ENCODE measurements at regions not wholly inside any gene's neighbourhood (a gene's known extent, or its start where the extent isn't known, plus 50 kb on each side); places are given as distances from the start of the nearest gene placed in this dataset.

DNA sequence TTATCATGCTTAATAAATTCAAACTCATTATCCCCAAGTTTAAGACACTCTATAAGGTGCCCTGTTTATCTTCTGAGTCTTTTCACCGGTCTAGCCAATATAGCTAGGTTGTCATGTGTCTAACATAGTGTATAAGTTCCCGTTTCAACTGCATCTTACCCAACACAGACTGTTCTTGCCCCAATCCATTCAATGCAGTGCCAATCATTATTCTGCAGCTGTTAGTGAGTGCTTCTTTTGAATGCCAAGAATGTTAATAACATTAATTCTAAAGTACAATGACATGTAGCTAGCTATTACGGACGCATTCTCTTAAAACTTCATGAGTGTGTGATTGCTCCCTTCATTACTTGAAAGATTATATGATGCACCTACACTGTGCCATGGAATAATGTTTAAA, 646.4 kb upstream of the NR2F2 start:
- Mint-ChIP-seq H3K4me3 (no peak overlapping the region), H3K9me3 (no peaks in the 10 kb centered on the region), H3K4me1 (no peaks in the 10 kb centered on the region), H3K27ac (no peak overlapping the region), H3K27me3 (ENCODE audit: insufficient read depth, low read depth, poor library complexity) (no peaks in the 10 kb centered on the region), H3K36me3 (ENCODE audit: low read depth) (no peaks in the 10 kb centered on the region)
- Histone ChIP-seq H3K27me3 (ENCODE audit: insufficient read depth) (no peaks in the 10 kb centered on the region), H3K9me2 (ENCODE audit: insufficient read depth) (no peaks in the 10 kb centered on the region), H2AFZ (no peak overlapping the region), H3K4me2 (no peak overlapping the region), H3K4me3 (no peak overlapping the region), H3K4me1 (ENCODE audit: insufficient read depth) (no peaks in the 10 kb centered on the region), H4K20me1 (replicated peaks; ENCODE audit: insufficient read depth) (no peaks in the 10 kb centered on the region), H3K36me3 (ENCODE audit: insufficient read depth) (no peaks in the 10 kb centered on the region), H3K79me2 (replicated peaks; ENCODE audit: insufficient read depth) (no peaks in the 10 kb centered on the region), H3K27ac (ENCODE audit: low read depth) (no peak overlapping the region), H3F3A (replicated peaks; ENCODE audit: low read depth) (no peaks in the 10 kb centered on the region)
- no peak for ATAC-seq
- no peak for DNase-seq (ENCODE audit: low spot score)
- TF ChIP-seq POLR2AphosphoS5 (IDR thresholded peaks at IDR 0.05; ENCODE audit: low read depth), result no peak
- no peak for TF ChIP-seq NANOG (IDR thresholded peaks at IDR 0.05; ENCODE audit: borderline replicate concordance)
- TF ChIP-seq EZH2 (IDR thresholded peaks at IDR 0.05; ENCODE audit: low read depth, unreplicated experiment), result no peak
- TF ChIP-seq CREB1 (CRISPR knock-in tag; IDR thresholded peaks at IDR 0.05; ENCODE audit: low read depth), result no peak
- TF ChIP-seq ZNF114 (CRISPR knock-in tag; IDR thresholded peaks at IDR 0.05), result no peak
- no peak for TF ChIP-seq CTCF (conservative IDR thresholded peaks at IDR 0.05; ENCODE audit: low read depth in 2 of 2)
- TF ChIP-seq ZNF462 (CRISPR knock-in tag; IDR thresholded peaks at IDR 0.05), result no peak
- no peak for TF ChIP-seq ZNF331 (CRISPR knock-in tag; IDR thresholded peaks at IDR 0.05; ENCODE audit: low read depth)
- no peak for TF ChIP-seq EZH2phosphoT487 (IDR thresholded peaks at IDR 0.05; ENCODE audit: unreplicated experiment)
